D721Med (cell line): ENCODE measurements at regions not wholly inside any gene's neighbourhood (a gene's known extent, or its start where the extent isn't known, plus 50 kb on each side); places are given as distances from the start of the nearest gene placed in this dataset.
"Not testable (repeated sequence)": the region's sequence is repeated elsewhere in the genome, so short reads cannot be mapped to it uniquely, and the experiment has no call there.

Experiments
- DNase-seq: peaks from one replicate; pipeline ENCODE4 v3.0.0; 2011; ENCODE audit warnings: low spot score; ENCODE audit not compliant: insufficient read length
- FAIRE-seq: peaks from 2 replicates; lab custom pipeline; 2011; peaks lifted over from hg19 to GRCh38; lab: Jason Lieb, UNC
- CTCF ChIP-seq: IDR thresholded peaks from 2 replicates; pipeline ENCODE4 v1.5.1; 2012; ENCODE audit warnings: mild to moderate bottlenecking, control low read depth; ENCODE audit not compliant: insufficient read depth; ENCODE audit errors: missing control alignments

DNA sequence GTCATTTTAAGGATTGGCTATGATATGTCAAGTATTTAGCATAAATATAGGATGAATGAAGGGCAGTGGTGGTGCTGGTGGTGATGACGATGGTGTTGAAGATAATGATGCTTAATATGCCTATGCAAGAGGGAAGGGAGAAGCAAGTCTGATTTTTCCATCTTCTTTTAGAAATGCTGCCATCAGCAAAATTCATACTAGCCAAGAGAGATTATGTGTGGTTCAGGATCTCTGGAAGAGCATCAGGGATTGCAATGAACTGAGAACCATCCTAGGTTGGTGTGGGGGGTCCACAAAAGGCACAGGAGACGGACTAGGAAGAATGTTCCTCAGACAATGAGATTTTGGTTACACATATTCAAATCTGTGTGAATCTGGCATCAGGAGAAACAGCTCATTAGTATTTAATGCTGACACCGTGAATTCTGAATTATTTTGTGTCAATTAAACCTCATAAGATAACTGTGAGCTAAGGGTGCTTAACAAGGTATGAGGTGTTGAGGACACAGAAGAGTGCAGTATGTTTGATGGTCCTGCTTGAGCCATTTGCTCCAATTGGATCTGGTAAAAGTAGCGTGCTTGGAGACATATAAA, 1120.8 kb upstream of the GOT2 start:
- no peak for TF ChIP-seq CTCF
- FAIRE-seq (no peak), DNase-seq (no peak)

- no peak for TF ChIP-seq CTCF
Measured at GRCh38 chr16:59849716-59850115, 1115.6 kb upstream of the GOT2 start.

DNA sequence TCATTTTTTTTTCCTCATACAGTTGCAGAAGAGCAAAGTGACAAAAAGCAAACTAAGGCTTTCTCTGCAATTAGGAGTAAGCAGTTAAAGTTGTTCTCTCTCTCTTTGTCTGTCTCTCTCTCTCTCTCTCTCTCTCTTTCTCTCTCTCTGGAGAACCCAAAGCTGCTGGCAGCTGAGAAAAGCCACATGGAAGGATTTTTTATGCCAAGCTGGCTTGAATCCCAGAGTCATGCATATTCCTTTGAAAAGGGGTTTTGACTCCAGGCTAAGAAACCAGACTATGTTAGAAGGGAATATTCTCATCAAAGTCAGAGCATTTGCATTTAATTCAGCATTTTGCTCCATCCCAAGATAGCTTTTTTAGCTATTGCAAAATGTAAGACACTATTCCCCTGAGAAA, 1114.2 kb upstream of the GOT2 start:
- DNase-seq (no peak), FAIRE-seq (no peak)
- TF ChIP-seq CTCF = no peak

More at GRCh38 chr16:59849716-59850115, 1115.6 kb upstream of the GOT2 start:
- DNase-seq (no peak), FAIRE-seq (no peak)

- no peak for FAIRE-seq
- no peak for DNase-seq
- TF ChIP-seq CTCF = no peak
Measured at GRCh38 chr16:59840169-59840568, 1106.1 kb upstream of the GOT2 start.

GRCh38 chr16:59826767-59827166, 1092.7 kb upstream of the GOT2 start:
- no peak for TF ChIP-seq CTCF
- no peak for FAIRE-seq
- DNase-seq = no peak

DNA sequence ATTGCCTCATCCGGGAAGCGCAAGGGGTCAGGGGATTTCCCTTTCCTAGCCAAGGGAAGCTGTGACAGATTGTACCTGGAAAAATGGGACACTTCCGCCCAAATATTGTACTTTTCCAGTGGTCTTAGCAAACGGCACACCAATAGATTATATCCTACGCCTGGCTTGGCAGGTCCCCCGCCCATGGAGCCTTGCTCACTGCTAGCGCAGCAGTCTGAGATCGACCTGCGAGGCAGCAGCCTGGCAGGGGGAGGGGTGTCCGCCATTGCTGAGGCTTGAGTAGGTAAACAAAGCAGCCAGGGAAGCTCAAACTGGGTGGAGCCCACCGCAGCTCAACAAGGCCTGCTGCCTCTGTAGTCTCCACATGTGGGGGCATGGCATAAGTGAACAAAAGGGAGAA, 1075.4 kb upstream of the GOT2 start:
- DNase-seq, FAIRE-seq: not testable (repeated sequence)

- no peak for TF ChIP-seq CTCF
- FAIRE-seq = no peak
- no peak for DNase-seq
Measured at GRCh38 chr16:59783191-59783590, 1049.1 kb upstream of the GOT2 start.

DNA sequence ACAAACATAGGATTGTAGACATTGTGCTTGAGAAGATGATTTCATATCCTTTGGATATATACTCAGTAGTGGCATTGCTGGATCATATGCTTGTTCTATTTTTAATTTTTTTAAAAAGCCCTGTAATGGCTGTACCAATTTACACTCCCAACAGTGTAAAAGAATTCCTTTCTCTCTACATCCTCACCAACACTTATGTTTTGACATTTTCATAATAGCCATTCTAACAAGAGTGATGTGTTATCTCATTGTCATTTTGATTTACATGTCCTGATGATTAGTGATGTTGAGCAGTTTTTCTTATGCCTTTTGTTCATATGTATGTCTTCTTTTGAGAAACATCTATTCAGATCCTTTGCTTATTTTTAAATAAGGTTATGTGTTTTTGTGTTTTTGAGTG, 1039.2 kb upstream of the GOT2 start:
- no peak for TF ChIP-seq CTCF
- DNase-seq (no peak), FAIRE-seq (no peak)
